Tibial nerve (tissue), 4 donors: ENCODE measurements at regions not wholly inside any gene's neighbourhood (a gene's known extent, or its start where the extent isn't known, plus 50 kb on each side); places are given as distances from the start of the nearest gene placed in this dataset.

Source experiments
- DNase-seq, 2 donors: peaks; one replicate each; pipeline ENCODE4 v3.0.0-alpha.2; 2019; ENCODE audit warnings: low spot score in 2 of 2
- H3K27ac ChIP-seq, 4 donors: fragments of 200-600 bp; sonication (generic) in 3 of 4; one replicate each; pipeline ENCODE4 v1.5.1; 2017 to 2019; ENCODE audit warnings: mild to moderate bottlenecking in 1 of 4
- H3K27me3 ChIP-seq, 2 donors: fragments of 200-600 bp; sonication (generic) in 1 of 2; one replicate each; pipeline versions ENCODE4 v1.5.1 to v1.6.0; 2017 to 2019
- H3K36me3 ChIP-seq, 3 donors: fragments of 200-600 bp; sonication (generic); one replicate each; pipeline ENCODE4 v1.5.1; 2018 to 2019
- H3K4me1 ChIP-seq, 4 donors: fragments of 200-600 bp; sonication (generic) in 3 of 4; one replicate each; pipeline ENCODE4 v1.5.1; 2017 to 2019
- H3K4me3 ChIP-seq, 4 donors: fragments of 200-600 bp; sonication (generic) in 3 of 4; one replicate each; pipeline ENCODE4 v1.5.1; 2017 to 2019; ENCODE audit warnings: mild to moderate bottlenecking in 1 of 4, moderate library complexity in 1 of 4
- H3K9me3 ChIP-seq, 4 donors: fragments of 200-600 bp; sonication (generic) in 3 of 4; one replicate each; pipeline ENCODE4 v1.5.1; 2017 to 2019
- CTCF ChIP-seq, 5 experiments: fragments of 200-600 bp in 3 of 5; fragments of 450-650 bp in 2 of 5; sonication (generic) in 3 of 5; IDR thresholded peaks; one replicate each; pipeline ENCODE4 v1.5.1; 2016 to 2019; ENCODE audit warnings: antibody characterized with exemption in 5 of 5, mild to moderate bottlenecking in 3 of 5, moderate library complexity in 2 of 5
- EP300 ChIP-seq, 2 donors: sonication (generic); formaldehyde crosslinking; IDR thresholded peaks; one replicate each; pipeline ENCODE4 v1.6.1; 2017; ENCODE audit warnings: antibody characterized with exemption in 2 of 2, mild to moderate bottlenecking in 1 of 2
- POLR2A ChIP-seq, 2 donors: fragments of 450-650 bp; IDR thresholded peaks; one replicate each; pipeline ENCODE4 v1.6.1; 2017; ENCODE audit warnings: antibody characterized with exemption in 2 of 2, mild to moderate bottlenecking in 2 of 2, moderate library complexity in 2 of 2
- WGBS, 2 donors: methylation state at CpG; one replicate each; pipeline ENCODE4 v1.1.5; 2018; 5-methylcytosine and 5-hydroxymethylcytosine counted together

GRCh38 chr2:188810586-188810985 lies 163.6 kb upstream of the COL3A1 start:
- no peak overlapping the region for H3K4me3 ChIP-seq
- H3K9me3 ChIP-seq = no peaks in the 10 kb centered on the region
- no peak overlapping the region for H3K27ac ChIP-seq
- H3K4me1 ChIP-seq = no peaks in the 10 kb centered on the region
- 90 to 93% methylated on average over 2 of the region's 2 CpGs for WGBS, 2 donors
- no peaks in the 10 kb centered on the region for H3K27me3 ChIP-seq
- no peak for DNase-seq
- H3K36me3 ChIP-seq = no peaks in the 10 kb centered on the region
- no peak for TF ChIP-seq POLR2A (IDR thresholded peaks at IDR 0.05)
- no peak for TF ChIP-seq EP300 (IDR thresholded peaks at IDR 0.05)
- no peak for TF ChIP-seq CTCF (IDR thresholded peaks at IDR 0.05)

DNA sequence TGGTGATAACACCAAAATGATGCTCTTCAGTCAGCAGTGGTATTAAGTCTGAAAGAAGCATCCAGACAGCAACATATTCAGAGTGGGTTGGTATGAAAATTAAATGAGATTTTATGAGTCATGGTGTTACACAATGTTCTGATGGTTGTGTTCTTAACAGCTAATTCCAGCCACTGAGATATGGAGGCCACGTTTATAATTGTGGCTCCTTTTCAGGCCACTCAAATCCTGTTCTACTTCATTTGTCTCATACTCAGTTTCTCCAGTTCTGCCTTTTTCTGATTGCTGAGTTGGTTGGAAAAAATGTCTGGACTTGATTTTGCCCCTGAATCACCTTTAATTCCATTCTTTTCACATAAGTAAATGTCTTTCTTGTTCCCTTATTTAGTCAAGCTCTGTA lies 162.7 kb upstream of the COL3A1 start:
- TF ChIP-seq POLR2A (IDR thresholded peaks at IDR 0.05) = no peak
- TF ChIP-seq EP300 (IDR thresholded peaks at IDR 0.05) = no peak
- no peak for TF ChIP-seq CTCF (IDR thresholded peaks at IDR 0.05)
- Histone ChIP-seq H3K4me1 (no peaks in the 10 kb centered on the region), H3K36me3 (no peaks in the 10 kb centered on the region), H3K27me3 (no peaks in the 10 kb centered on the region), H3K9me3 (no peaks in the 10 kb centered on the region), H3K4me3 (no peak overlapping the region), H3K27ac (no peak overlapping the region)
- 62 to 71% methylated on average over 1 of the region's 1 CpG for WGBS, 2 donors
- no peak for DNase-seq

DNA sequence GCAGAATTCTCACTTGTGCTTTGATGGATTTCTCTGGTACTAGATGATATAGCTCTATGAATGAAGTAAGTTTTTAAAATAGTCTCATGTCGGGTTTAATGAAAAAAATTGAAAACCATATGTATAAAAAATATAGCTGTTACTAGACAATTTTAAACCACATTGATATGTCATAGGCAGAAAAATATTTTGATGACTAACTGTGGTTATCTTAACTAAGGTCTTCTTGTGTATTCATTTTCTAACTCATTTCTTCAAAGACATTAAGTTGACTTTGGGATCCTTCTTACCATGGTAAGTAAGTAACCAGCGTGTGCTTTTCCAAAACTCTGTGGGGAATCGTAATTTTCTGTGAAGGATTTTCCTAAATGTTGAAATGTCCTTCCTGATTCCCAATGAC lies 160.9 kb upstream of the COL3A1 start:
- no peaks in the 10 kb centered on the region for H3K4me1 ChIP-seq
- H3K9me3 ChIP-seq = no peaks in the 10 kb centered on the region
- H3K4me3 ChIP-seq = no peak overlapping the region
- no peaks in the 10 kb centered on the region for H3K27me3 ChIP-seq
- TF ChIP-seq POLR2A (IDR thresholded peaks at IDR 0.05) (no peak), EP300 (IDR thresholded peaks at IDR 0.05) (no peak), CTCF (IDR thresholded peaks at IDR 0.05) (no peak)
- WGBS, 2 donors = 85 to 88% methylated on average over 3 of the region's 3 CpGs
- DNase-seq = no peak
- H3K27ac ChIP-seq = peak overlapping the region in 1 of 4 donors; percentile 29
- H3K36me3 ChIP-seq = no peaks in the 10 kb centered on the region

GRCh38 chr2:188813857-188814256 lies 160.3 kb upstream of the COL3A1 start:
- WGBS, 2 donors = 67 to 76% methylated on average over 5 of the region's 5 CpGs

DNA sequence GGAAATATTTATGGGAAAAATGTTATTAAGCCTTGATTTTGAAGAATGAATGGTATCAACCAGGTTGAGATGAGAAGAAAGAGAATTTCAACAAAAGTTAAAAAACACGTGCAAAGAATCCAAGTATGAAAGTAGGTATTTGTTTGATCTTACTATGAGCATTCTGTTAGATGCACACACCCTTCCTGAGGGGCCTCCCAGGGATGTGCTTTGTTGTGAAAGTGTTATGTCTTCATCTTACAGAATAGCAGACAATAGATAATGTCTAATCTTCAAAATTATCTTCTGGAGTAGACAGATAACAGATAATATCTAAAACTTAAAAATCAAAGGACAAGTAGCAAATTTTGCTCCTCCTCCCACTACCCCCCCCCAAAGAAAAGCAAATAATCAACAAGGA lies 155.2 kb upstream of the COL3A1 start:
- Histone ChIP-seq H3K4me3 (no peak overlapping the region), H3K9me3 (no peaks in the 10 kb centered on the region), H3K36me3 (no peaks in the 10 kb centered on the region), H3K27ac (no peak overlapping the region), H3K27me3 (no peaks in the 10 kb centered on the region), H3K4me1 (peaks cover 0 to 11% (median 0%) of the 10 kb centered on the region in 4 donors)
- DNase-seq = no peak
- 49 to 62% methylated on average over 1 of the region's 1 CpG for WGBS, 2 donors
- no peak for TF ChIP-seq POLR2A (IDR thresholded peaks at IDR 0.05)
- TF ChIP-seq EP300 (IDR thresholded peaks at IDR 0.05) = no peak
- TF ChIP-seq CTCF (IDR thresholded peaks at IDR 0.05) = no peak

More at GRCh38 chr2:188813857-188814256, 160.3 kb upstream of the COL3A1 start:
- Histone ChIP-seq H3K27ac (peak overlapping the region in 1 of 4 donors; percentile 29), H3K27me3 (no peaks in the 10 kb centered on the region), H3K4me1 (no peaks in the 10 kb centered on the region), H3K36me3 (no peaks in the 10 kb centered on the region), H3K9me3 (no peaks in the 10 kb centered on the region), H3K4me3 (no peak overlapping the region)
- TF ChIP-seq CTCF (IDR thresholded peaks at IDR 0.05) = no peak
- TF ChIP-seq POLR2A (IDR thresholded peaks at IDR 0.05) = no peak
- no peak for TF ChIP-seq EP300 (IDR thresholded peaks at IDR 0.05)
- DNase-seq = no peak
